Fibroblast of skin of abdomen (primary cell): ENCODE measurements at regions not wholly inside any gene's neighbourhood (a gene's known extent, or its start where the extent isn't known, plus 50 kb on each side); places are given as distances from the start of the nearest gene placed in this dataset.

Experiments
- DNase-seq: peaks from one replicate; pipeline ENCODE4 v3.0.0-alpha.2; 2013

GRCh38 chr12:42791399-42791798, 201.9 kb upstream of the PRICKLE1 start:
- no peak for DNase-seq

GRCh38 chr12:42790761-42791151, 201.2 kb upstream of the PRICKLE1 start:
- peak; percentile 81 for DNase-seq

- no peak for DNase-seq
Measured at GRCh38 chr12:42789808-42790760, 200.5 kb upstream of the PRICKLE1 start.

- DNase-seq: peak; percentile 35
Measured at GRCh38 chr12:42786400-42787148, 197.0 kb upstream of the PRICKLE1 start.

- no peak for DNase-seq
Measured at GRCh38 chr12:42785944-42786343, 196.4 kb upstream of the PRICKLE1 start.

GRCh38 chr12:42780671-42781070, 191.1 kb upstream of the PRICKLE1 start:
- DNase-seq: no peak

- DNase-seq: peak; percentile 56
Measured at GRCh38 chr12:42779186-42779859, 189.8 kb upstream of the PRICKLE1 start.

- DNase-seq: no peak
Measured at GRCh38 chr12:42776396-42776795, 186.8 kb upstream of the PRICKLE1 start.

GRCh38 chr12:42774238-42774637, 184.7 kb upstream of the PRICKLE1 start:
- no peak for DNase-seq

- no peak for DNase-seq
Measured at GRCh38 chr12:42770261-42770660, 180.7 kb upstream of the PRICKLE1 start.

GRCh38 chr12:42769455-42769854, 179.9 kb upstream of the PRICKLE1 start:
- DNase-seq: no peak

- no peak for DNase-seq
Measured at GRCh38 chr12:42767998-42768397, 178.5 kb upstream of the PRICKLE1 start.

- DNase-seq: no peak
Measured at GRCh38 chr12:42767326-42767954, 177.9 kb upstream of the PRICKLE1 start.

- DNase-seq: no peak
Measured at GRCh38 chr12:42766754-42767153, 177.2 kb upstream of the PRICKLE1 start.

GRCh38 chr12:42766026-42766425, 176.5 kb upstream of the PRICKLE1 start:
- no peak for DNase-seq

- no peak for DNase-seq
Measured at GRCh38 chr12:42763682-42764081, 174.1 kb upstream of the PRICKLE1 start.

- no peak for DNase-seq
Measured at GRCh38 chr12:42762395-42762925, 172.9 kb upstream of the PRICKLE1 start.

- DNase-seq: peak; percentile 84
Measured at GRCh38 chr12:42761601-42762350, 172.2 kb upstream of the PRICKLE1 start.

- DNase-seq: peak; percentile 31
Measured at GRCh38 chr12:42761086-42761485, 171.5 kb upstream of the PRICKLE1 start.

- DNase-seq: no peak
Measured at GRCh38 chr12:42760550-42760949, 171.0 kb upstream of the PRICKLE1 start.

- DNase-seq: peak; percentile 75
Measured at GRCh38 chr12:42759622-42760273, 170.2 kb upstream of the PRICKLE1 start.
